22Rv1 (cell line): ENCODE measurements at regions not wholly inside any gene's neighbourhood (a gene's known extent, or its start where the extent isn't known, plus 50 kb on each side); places are given as distances from the start of the nearest gene placed in this dataset.

Experiments
- H3K27ac ChIP-seq: fragments of 450-650 bp; 2 replicates; pipeline ENCODE4 v1.5.1; 2017
- CTCF ChIP-seq: fragments of 450-650 bp; IDR thresholded peaks from 2 replicates; pipeline ENCODE4 v1.5.1; 2017; ENCODE audit warnings: mild to moderate bottlenecking
- ZFX ChIP-seq: fragments of 450-650 bp; IDR thresholded peaks from 2 replicates; pipeline ENCODE4 v1.6.1; 2017; ENCODE audit warnings: antibody characterized with exemption, borderline replicate concordance

- no peak for TF ChIP-seq CTCF
- no peak for TF ChIP-seq ZFX
- H3K27ac ChIP-seq, result no peak overlapping the region
These were observed 53.3 kb upstream of the SLITRK1 start for GRCh38 chr13:83935566-83935965.
